NCI-H345 treated with DMSO at 0.1 percent for 48 hours (cell line): ENCODE measurements at regions not wholly inside any gene's neighbourhood (a gene's known extent, or its start where the extent isn't known, plus 50 kb on each side); places are given as distances from the start of the nearest gene placed in this dataset.

Experiments
- DNase-seq: peaks from one replicate; lab custom pipeline; 2025; ENCODE audit not compliant: unreplicated experiment; lab: John Stamatoyannopoulos, UW

DNA sequence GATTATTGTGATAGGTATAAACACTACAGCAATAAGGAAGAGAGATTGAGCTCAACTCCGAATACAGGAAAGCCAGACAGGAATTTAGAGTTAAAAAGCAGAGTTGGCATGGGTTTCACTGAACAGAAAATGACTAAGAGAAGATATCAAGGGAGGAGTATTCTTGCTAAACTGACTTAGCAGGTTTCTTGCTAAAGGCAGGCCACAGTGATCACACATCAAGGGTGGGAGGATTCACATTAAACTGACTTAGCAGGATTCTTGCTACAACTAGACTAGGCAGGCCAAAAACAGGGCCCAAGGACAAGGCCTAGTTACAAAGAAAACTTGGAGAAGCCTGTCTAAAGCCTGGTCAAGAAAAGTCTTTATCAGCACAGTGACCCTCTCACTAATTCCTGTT, 195.1 kb downstream of the MAGEB5 start:
- no peak for DNase-seq

DNA sequence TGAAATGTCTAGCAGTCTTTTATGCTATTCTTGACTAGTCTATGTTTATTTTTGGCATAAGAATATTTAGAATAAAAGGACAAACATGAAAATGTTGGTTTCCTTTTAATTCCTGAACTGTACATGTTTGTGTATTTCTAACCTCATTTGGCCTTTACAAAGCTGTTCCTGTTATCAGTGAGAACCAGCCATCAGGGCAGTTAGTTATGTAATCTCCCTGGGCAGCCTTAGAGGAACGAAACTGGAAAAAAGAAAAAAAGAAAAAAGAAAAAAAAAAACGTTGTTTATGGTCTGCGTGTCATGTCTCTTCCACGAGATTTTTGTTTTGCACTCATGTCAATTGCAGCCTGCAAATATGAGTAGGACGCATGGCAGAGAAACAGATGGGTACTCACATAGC, 193.7 kb downstream of the MAGEB5 start:
- DNase-seq, result no peak

DNA sequence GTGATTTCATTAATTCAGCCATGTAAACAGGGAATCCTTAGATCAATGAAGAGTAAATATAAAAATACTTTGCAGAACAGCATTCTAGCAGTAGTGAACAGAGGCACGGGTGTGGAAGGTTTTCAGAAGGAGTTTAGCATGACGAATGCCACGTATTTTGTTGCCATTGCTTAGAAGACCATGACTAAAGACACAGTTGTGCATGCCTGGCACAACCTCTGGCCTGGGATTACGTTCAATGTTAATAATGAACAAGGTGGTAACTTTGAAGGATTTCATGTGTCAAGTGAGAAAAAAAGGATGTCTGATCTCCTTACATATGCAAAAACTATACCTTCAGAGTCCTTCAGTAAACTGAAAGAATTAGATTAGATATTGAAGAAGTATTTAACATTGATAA, 171.9 kb downstream of the MAGEB5 start:
- no peak for DNase-seq

DNA sequence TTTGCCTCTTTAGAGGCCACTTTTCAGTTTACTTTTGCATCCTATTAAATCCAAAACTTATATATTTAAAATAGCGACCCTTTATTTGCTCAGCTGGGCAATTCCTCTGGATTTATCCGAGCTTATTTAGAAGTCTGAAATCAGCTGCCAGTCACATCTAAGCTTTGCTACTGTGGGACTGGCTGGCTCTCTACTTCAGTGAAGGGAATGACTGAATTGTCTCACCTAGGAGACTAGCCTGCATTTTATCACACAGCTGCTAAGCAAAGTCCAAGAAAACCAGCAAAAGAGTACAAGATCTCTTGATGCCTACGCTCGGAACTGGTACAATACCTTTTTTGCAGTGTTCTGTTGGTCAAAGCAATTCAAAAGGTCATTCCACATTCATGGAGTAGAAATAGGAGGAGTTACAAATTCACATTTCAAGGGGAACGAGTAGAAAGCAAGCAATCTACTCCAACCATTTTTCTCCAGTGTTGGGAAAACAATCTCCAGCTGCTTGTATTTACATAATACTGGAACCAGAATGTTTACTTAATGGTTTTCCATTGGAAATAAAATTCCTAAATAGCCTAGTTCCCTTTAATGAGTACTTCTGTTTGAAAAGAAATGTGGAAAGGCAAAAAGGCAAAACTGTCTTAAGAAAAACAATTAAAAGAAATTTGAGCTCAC, 160.2 kb downstream of the MAGEB5 start:
- no peak for DNase-seq

DNA sequence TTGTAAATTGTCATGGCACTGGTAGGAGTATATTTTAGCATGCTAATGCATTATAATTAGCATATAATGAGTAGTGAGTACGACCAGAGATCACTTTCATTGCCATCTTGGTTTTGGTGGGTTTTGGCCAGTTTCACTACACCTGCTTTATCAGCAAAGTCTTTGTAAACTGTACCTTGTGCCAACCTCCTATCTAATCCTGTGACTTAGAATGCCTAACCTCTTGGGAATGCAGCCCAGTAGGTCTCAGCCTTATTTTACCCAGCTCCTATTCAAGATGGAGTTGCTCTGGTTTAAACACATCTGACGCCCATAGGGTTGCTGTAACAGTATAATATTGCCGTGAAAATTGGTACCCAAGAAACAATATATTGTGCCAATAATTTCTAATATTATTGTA, 159.4 kb downstream of the MAGEB5 start:
- no peak for DNase-seq

DNA sequence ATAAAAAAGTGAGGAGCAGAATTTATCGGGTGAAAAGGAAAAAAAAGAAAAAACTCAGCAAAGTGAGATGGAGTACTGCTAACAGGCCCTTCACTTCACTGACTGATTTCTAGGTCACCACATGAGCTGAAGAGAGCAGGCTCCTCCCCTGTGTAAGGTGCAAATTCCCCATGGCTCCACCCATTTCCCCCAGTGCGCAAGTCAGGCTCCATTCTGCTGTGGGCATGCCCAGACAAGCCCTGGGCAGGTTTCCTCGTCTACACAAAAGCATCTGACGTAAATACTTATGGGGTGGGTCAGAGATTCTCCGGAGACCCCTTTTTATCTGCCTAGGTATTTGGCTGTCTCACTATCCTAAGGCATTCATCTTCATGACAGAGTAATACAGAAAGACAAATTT, 157.9 kb downstream of the MAGEB5 start:
- no peak for DNase-seq

DNA sequence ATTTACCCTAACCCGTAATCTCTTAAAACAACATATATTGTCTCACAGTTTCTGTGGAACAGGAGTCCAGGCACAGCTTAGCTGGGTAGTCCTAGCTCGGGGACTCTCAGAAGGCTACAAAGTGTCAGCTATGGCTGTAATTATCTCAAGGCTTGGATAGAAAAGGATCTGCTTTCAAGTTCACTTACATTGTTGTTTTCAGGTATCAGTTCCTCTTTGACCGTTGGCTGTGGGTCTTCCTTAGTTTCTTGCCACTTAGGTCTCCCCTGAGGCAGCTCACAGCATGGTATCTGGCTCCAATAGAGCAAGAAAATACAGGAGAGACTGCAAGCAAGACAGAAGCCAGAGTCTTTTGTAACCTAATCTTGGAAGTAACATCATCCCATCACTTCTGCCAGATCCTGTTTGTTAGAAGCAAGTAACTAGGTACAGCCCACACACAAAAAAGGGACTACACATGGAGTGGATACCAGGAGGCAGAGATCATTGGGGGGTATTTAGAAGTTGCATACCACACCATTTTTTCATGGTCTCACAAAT, 137.0 kb downstream of the MAGEB5 start:
- DNase-seq, result no peak

DNA sequence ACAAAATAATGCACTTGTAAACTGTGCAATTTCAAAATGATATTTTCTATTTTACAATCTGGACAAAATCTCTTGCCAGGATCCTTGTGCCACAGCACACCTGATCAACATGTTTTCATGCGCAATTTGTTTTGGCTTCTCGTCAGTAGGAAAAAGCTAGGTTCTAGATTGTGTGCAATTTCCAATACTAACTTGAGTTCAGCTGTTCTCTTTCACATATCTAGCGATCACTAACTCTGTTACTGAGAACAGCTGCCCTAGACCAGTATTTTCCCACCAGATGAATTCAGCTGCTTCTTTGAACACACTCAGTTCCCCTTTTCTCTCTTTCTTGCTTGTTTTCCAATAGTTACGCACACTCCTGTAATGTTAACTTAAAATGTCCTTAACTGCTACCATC, 131.2 kb downstream of the MAGEB5 start:
- no peak for DNase-seq

DNA sequence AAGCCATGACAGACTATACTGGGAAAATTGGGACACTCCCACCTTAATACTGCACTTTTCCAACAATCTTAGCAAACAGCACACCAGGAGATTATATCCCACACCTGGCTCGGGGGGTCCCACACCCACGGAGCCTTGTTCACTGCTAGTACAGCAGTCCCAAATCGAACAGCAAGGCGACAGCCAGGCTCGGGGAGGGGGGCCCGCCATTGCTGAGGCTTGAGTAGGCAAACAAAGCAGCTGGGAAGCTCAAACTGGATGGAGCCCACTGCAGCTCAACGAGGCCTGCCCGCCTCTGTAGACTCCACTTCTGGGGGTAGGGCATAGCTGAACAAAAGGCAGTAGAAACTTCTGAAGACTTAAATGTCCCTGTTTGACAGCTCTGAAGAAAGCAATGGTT, 118.3 kb downstream of the MAGEB5 start:
- DNase-seq, result no peak

DNA sequence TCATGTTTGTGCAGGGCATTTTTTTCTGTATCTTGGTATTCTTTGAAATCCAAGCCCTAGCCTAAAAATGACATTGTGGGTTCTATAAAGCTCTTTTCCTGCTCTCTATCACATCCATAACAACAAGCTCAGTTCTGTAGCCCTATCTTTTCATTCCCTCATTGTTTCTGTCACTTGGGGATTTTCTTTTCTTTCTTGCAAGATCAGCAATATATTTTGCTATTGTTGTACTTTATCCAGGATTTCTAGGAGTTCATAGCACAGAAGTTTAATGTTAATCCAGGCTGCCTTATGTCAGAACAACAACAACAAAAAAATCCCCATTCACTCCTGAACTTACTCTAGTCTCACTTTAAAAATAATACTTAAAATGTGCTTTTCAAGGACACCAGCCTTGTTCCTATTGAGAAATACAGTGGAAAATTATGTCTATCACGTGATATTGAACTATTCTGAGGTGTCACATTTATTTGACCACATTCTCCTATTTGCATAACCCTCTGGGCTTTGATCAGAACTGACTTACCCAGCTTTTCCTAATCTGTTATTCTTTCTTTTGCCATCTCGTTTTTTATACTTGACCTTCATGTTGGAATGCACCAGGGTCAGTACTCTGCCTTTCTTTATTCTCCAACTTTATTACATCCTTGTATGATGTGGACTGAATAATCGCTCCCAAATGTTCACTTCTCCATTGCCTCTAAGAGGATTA, 112.8 kb downstream of the MAGEB5 start:
- DNase-seq, result no peak

DNA sequence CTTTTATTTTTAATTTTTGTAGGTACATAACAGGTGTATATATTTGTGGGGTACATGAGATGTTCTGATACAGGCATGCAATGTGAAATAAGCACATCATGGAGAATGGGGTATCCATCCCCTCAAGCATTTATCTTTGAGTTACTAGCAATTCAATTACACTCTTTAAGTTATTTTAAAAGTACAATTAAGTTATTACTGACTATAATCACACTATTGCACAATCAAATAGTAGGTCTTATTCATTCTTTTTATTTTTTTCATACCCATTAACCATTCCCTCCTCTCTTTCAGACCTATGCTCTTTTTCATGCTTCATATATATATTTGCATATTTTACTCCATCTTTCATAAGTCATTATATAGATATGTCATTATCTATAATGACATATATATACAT, 93.3 kb downstream of the MAGEB5 start:
- no peak for DNase-seq

DNA sequence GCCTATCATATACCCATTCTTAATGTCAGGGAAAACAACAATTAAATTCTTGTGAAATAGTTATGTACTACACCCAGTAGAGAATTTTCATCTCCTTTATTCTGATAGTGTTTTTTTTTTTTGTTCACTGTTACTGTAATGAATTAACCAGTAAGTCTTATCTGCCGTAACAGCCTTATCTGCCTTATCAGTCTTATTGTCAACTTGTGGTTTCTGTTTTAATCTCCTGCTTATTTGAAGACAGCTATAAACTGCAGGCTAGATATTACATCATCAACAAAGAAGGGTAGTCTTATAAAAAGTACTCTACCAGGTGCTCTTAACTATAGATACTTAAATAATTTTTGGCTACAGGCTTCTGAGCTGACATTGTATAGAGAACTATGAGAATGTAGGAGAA, 79.5 kb downstream of the MAGEB5 start:
- no peak for DNase-seq

DNA sequence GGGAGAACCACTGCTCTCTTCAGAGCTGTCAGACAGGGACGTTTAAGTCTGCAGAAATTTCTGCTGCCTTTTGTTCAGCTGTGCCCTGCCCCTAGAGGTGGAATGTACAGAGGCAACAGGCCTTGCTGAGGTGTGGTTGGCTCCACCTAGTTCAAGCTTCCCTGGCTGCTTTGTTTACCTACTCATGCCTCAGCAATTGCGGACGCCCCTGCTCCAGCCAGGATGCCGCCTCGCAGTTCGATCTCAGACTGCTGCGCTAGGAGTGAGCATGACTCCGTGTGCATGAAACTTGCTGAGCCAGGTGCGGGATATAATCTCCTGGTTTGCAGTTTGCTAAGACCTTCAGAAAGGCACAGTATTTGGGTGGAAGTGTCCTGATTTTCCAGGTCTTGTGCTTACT, 70.9 kb downstream of the MAGEB5 start:
- no peak for DNase-seq
